GM18526 (cell line): ENCODE measurements at regions not wholly inside any gene's neighbourhood (a gene's known extent, or its start where the extent isn't known, plus 50 kb on each side); places are given as distances from the start of the nearest gene placed in this dataset.

Source experiments
- POLR2A ChIP-seq: IDR thresholded peaks from 3 replicates; pipeline ENCODE4 v1.6.1; 2011; ENCODE audit not compliant: insufficient read length; ENCODE audit errors: extremely low read depth

GRCh38 chr2:120851116-120851773 lies 115.6 kb downstream of the GLI2 start:
- TF ChIP-seq POLR2A, result no peak

- no peak for TF ChIP-seq POLR2A
Measured at GRCh38 chr2:120852200-120852815, 116.6 kb downstream of the GLI2 start.

- no peak for TF ChIP-seq POLR2A
Measured at GRCh38 chr2:120853306-120854013, 117.8 kb downstream of the GLI2 start.

- no peak for TF ChIP-seq POLR2A
Measured at GRCh38 chr2:120854014-120854620, 118.4 kb downstream of the GLI2 start.

GRCh38 chr2:120854766-120855530 lies 119.3 kb downstream of the GLI2 start:
- TF ChIP-seq POLR2A, result no peak

GRCh38 chr2:120855855-120856405 lies 120.3 kb downstream of the GLI2 start:
- TF ChIP-seq POLR2A, result no peak

GRCh38 chr2:120856421-120856862 lies 120.8 kb downstream of the GLI2 start:
- TF ChIP-seq POLR2A, result no peak

GRCh38 chr2:120857422-120857821 lies 121.8 kb downstream of the GLI2 start:
- no peak for TF ChIP-seq POLR2A

GRCh38 chr2:120857931-120858330 lies 122.3 kb downstream of the GLI2 start:
- no peak for TF ChIP-seq POLR2A

- TF ChIP-seq POLR2A, result no peak
Measured at GRCh38 chr2:120858361-120859106, 122.9 kb downstream of the GLI2 start.

- no peak for TF ChIP-seq POLR2A
Measured at GRCh38 chr2:120859128-120859527, 123.5 kb downstream of the GLI2 start.

- TF ChIP-seq POLR2A, result no peak
Measured at GRCh38 chr2:120859814-120860578, 124.3 kb downstream of the GLI2 start.

- TF ChIP-seq POLR2A, result no peak
Measured at GRCh38 chr2:120860579-120860922, 124.9 kb downstream of the GLI2 start.

- TF ChIP-seq POLR2A, result no peak
Measured at GRCh38 chr2:120861191-120861575, 125.5 kb downstream of the GLI2 start.
